Immature natural killer cell (primary cell): ENCODE measurements at regions not wholly inside any gene's neighbourhood (a gene's known extent, or its start where the extent isn't known, plus 50 kb on each side); places are given as distances from the start of the nearest gene placed in this dataset.
"Not testable (repeated sequence)": the region's sequence is repeated elsewhere in the genome, so short reads cannot be mapped to it uniquely, and the experiment has no call there.

Experiments
- DNase-seq, 3 donors: peaks; one replicate each; pipeline ENCODE4 v3.0.0; 2022; ENCODE audit warnings: mixed read lengths in 1 of 3
- H3K27ac Mint-ChIP-seq, 6 donors: one replicate each; pipeline ENCODE4 v1.8.0; 2020; ENCODE audit warnings: mixed read lengths in 6 of 6, mild to moderate bottlenecking in 5 of 6, inconsistent platforms in 4 of 6, moderate library complexity in 3 of 6
- H3K27me3 Mint-ChIP-seq, 3 donors: one replicate each; pipeline ENCODE4 v1.8.0; 2020 to 2021; ENCODE audit warnings: low read depth in 3 of 3, mild to moderate bottlenecking in 3 of 3, mixed read lengths in 3 of 3, moderate library complexity in 3 of 3, inconsistent platforms in 1 of 3
- H3K36me3 Mint-ChIP-seq, 3 donors: one replicate each; pipeline ENCODE4 v1.8.0; 2020; ENCODE audit warnings: mixed read lengths in 3 of 3, inconsistent platforms in 2 of 3, mild to moderate bottlenecking in 2 of 3
- H3K4me1 Mint-ChIP-seq, 2 donors: one replicate each; pipeline ENCODE4 v1.8.0; 2020; ENCODE audit warnings: inconsistent platforms in 2 of 2, mild to moderate bottlenecking in 2 of 2, mixed read lengths in 2 of 2, moderate library complexity in 1 of 2
- H3K4me3 Mint-ChIP-seq, 5 donors: one replicate each; pipeline ENCODE4 v1.8.0; 2020; ENCODE audit warnings: mild to moderate bottlenecking in 5 of 5, mixed read lengths in 5 of 5, inconsistent platforms in 3 of 5, moderate library complexity in 3 of 5
- H3K9me3 Mint-ChIP-seq, 6 donors: one replicate each; pipeline ENCODE4 v1.8.0; 2020; ENCODE audit warnings: mild to moderate bottlenecking in 6 of 6, mixed read lengths in 6 of 6, inconsistent platforms in 4 of 6, moderate library complexity in 3 of 6

GRCh38 chr3:144466114-144466513 lies 494.5 kb downstream of the DIPK2A start:
- H3K4me3 Mint-ChIP-seq = no peak overlapping the region
- no peak for DNase-seq
- H3K27ac Mint-ChIP-seq = no peak overlapping the region
- H3K9me3 Mint-ChIP-seq = peaks cover 0 to 2% (median 0%) of the 10 kb centered on the region in 6 donors
- no peaks in the 10 kb centered on the region for H3K4me1 Mint-ChIP-seq
- peaks cover 0 to 2% (median 0%) of the 10 kb centered on the region in 3 donors for H3K27me3 Mint-ChIP-seq
- no peaks in the 10 kb centered on the region for H3K36me3 Mint-ChIP-seq

DNA sequence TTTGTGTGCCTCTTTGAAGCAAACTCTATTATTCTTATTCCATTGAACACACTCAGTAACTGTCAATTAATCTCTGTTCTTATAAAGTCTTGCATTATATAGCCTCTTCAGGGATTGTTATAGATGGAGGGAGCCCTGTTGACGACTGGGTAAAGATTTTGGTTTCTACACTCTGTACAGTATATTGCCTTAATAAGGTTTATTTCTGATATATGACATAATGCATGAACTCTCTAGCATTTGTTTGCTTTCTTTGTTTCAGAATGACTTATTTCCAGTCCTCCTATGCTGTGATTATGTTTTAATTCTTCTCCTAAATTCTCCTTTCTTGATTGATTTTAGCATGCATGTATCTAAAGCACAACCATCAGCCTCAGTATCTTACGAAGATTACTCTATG lies 494.9 kb downstream of the DIPK2A start:
- Mint-ChIP-seq H3K36me3 (no peaks in the 10 kb centered on the region), H3K9me3 (peaks cover 0 to 2% (median 0%) of the 10 kb centered on the region in 6 donors), H3K27me3 (peaks cover 0 to 2% (median 2%) of the 10 kb centered on the region in 3 donors), H3K4me1 (no peaks in the 10 kb centered on the region), H3K4me3 (no peak overlapping the region), H3K27ac (no peak overlapping the region)
- no peak for DNase-seq

GRCh38 chr3:144470666-144471065 lies 499.0 kb downstream of the DIPK2A start:
- no peak for DNase-seq
- H3K36me3 Mint-ChIP-seq = no peaks in the 10 kb centered on the region
- no peak overlapping the region for H3K27ac Mint-ChIP-seq
- no peak overlapping the region for H3K4me3 Mint-ChIP-seq
- H3K27me3 Mint-ChIP-seq = peaks cover 0 to 4% (median 2%) of the 10 kb centered on the region in 3 donors
- no peaks in the 10 kb centered on the region for H3K4me1 Mint-ChIP-seq
- H3K9me3 Mint-ChIP-seq = peaks cover 0 to 4% (median 0%) of the 10 kb centered on the region in 6 donors

- Mint-ChIP-seq H3K9me3 (peaks cover 0 to 9% (median 3%) of the 10 kb centered on the region in 6 donors), H3K4me1 (no peaks in the 10 kb centered on the region), H3K36me3 (no peaks in the 10 kb centered on the region), H3K27me3 (peaks cover 0 to 2% (median 0%) of the 10 kb centered on the region in 3 donors), H3K4me3 (no peak overlapping the region), H3K27ac (no peak overlapping the region)
- no peak for DNase-seq
Observed at GRCh38 chr3:144477593-144477992, 506.0 kb downstream of the DIPK2A start.

DNA sequence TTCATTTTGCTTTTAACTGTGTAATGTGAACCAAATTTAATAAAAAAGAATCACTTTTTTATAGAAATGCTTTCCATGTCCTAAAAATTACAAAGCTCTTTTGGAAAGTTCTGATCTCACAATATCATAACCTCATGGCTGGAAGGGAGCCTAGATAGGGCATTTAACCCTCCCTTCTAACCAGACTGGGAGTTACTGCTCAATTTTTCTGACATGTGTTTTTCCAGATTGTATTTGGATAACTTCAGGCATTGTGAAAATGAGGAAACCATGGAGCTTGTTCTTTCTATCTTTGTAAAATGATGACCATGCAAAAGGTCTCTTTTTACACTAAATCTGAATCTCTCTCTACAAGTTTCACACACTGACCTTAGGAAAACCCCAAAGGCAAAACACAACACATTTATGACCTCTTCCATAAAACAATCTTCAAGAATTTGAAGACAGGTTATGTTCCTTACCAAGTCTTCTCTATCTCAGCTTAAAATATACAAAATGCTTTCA lies 508.8 kb downstream of the DIPK2A start:
- Mint-ChIP-seq H3K9me3 (peaks cover 0 to 9% (median 3%) of the 10 kb centered on the region in 6 donors), H3K27ac (no peak overlapping the region), H3K4me3 (no peak overlapping the region), H3K4me1 (no peaks in the 10 kb centered on the region), H3K36me3 (no peaks in the 10 kb centered on the region), H3K27me3 (peaks cover 0 to 2% (median 0%) of the 10 kb centered on the region in 3 donors)
- DNase-seq = no peak

GRCh38 chr3:144482876-144483275 lies 511.3 kb downstream of the DIPK2A start:
- Mint-ChIP-seq H3K36me3 (no peaks in the 10 kb centered on the region), H3K27ac (no peak overlapping the region), H3K4me3 (no peak overlapping the region), H3K4me1 (no peaks in the 10 kb centered on the region), H3K9me3 (peaks cover 0 to 9% (median 3%) of the 10 kb centered on the region in 6 donors), H3K27me3 (peaks cover 0 to 1% (median 0%) of the 10 kb centered on the region in 3 donors)
- DNase-seq = no peak

DNA sequence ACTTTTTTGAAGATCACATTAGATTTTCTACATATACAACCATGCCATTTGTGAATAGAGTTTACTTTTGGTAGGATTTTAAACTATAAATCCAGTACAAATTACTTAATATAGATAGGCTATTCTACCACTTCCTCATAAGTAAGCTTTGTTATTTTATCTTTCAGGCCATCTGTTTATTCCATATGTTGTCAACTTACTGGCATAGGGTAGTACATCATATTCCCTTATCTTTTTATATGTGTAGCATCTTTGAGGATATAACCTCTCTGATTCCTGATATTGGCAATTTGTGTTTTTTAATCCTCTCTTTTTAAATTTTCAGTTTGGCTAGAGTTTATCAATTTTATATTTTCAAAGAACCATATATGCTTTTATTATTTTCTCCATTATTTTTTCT lies 515.4 kb downstream of the DIPK2A start:
- Mint-ChIP-seq H3K4me1 (no peaks in the 10 kb centered on the region), H3K4me3 (no peak overlapping the region), H3K9me3 (peaks cover 0 to under 1% (median 0%) of the 10 kb centered on the region in 6 donors), H3K36me3 (no peaks in the 10 kb centered on the region), H3K27ac (no peak overlapping the region), H3K27me3 (peaks cover 0 to 1% (median 0%) of the 10 kb centered on the region in 3 donors)
- DNase-seq = no peak

DNA sequence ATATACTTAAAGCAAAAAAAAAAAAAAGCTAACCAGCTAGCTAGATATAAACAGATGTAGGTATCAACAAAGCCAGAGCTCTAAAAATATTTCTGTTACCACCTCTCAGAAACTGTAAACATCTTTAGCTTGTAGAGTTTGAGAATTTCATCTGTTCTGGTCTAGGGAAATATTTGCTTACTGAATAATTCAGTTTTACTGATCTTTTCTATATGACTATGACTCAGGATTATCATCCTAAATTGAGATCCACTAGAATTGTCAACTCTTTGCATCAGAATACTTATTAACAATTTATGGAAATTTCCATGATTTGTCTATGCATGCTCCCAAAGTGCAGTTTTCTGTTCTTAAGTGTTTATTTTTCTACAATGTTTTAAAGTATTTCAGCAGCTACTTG lies 517.3 kb downstream of the DIPK2A start:
- DNase-seq = no peak
- H3K27ac Mint-ChIP-seq = no peak overlapping the region
- H3K27me3 Mint-ChIP-seq = peaks cover 0 to 1% (median 0%) of the 10 kb centered on the region in 3 donors
- no peak overlapping the region for H3K4me3 Mint-ChIP-seq
- H3K9me3 Mint-ChIP-seq = peaks cover 0 to 1% (median under 1%) of the 10 kb centered on the region in 6 donors
- H3K4me1 Mint-ChIP-seq = no peaks in the 10 kb centered on the region
- H3K36me3 Mint-ChIP-seq = no peaks in the 10 kb centered on the region

DNA sequence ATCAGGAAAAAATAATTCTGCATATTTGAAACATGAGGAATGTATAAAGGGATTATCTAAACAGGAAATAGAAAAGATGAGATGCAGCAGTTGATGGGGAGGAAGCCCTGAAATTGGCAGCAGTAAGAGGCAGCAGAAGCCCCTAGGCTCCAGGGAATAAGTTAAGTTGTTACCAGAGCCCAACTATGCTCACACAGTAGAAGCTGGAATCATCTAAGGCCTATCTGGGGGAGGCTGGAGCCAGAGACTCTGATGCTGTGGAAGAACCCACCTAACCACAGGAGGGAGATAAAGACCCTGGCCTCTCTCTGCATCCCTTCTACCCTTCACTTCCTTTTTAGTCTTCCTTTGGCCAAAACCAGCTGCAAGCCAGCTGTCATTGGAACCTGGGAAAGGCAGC lies 519.7 kb downstream of the DIPK2A start:
- Mint-ChIP-seq H3K36me3 (no peaks in the 10 kb centered on the region), H3K4me3 (no peak overlapping the region), H3K9me3 (peaks cover 0 to 14% (median 3%) of the 10 kb centered on the region in 6 donors), H3K4me1 (no peaks in the 10 kb centered on the region), H3K27me3 (peaks cover 0 to 1% (median 1%) of the 10 kb centered on the region in 3 donors), H3K27ac (no peak overlapping the region)
- no peak for DNase-seq

- DNase-seq, H3K27ac Mint-ChIP-seq, H3K4me3 Mint-ChIP-seq, H3K36me3 Mint-ChIP-seq, H3K27me3 Mint-ChIP-seq, H3K4me1 Mint-ChIP-seq: not testable (repeated sequence)
- peaks cover 0 to 18% (median 5%) of the 10 kb centered on the region in 6 donors for H3K9me3 Mint-ChIP-seq
Observed at GRCh38 chr3:144494651-144495050, 523.0 kb downstream of the DIPK2A start.

DNA sequence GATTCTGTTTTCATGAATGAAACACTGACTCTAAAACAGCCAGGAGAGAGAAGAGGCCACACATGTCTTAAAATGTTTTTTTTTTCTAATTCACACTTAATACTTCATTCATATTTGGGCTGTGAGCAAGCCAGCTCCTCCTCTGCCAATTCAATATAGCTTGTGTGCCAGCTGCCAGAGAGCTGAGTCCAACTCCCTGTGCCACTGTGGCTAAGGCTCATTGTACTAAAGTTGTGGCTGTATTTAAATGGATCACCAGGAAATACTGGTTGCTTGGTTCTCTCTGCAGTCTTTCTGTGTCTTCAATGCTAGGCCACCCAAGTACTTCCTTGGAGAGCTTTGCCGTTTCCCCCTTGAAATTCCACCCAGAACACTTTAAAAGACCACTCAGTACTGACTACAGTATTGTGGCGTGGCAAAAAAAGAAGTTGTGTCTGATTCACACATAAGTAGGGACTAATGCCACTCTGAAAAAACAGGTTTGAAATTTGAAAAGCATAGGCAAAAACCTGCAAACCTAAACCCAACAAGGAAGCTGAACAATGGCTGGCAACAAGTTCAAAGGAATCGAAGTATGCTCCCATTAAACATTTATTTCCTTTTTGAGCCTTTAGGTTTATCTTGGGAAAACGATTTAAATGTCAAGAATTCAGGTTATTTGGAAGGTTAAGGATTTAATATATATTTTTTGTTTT lies 524.7 kb downstream of the DIPK2A start:
- Mint-ChIP-seq H3K4me1 (no peaks in the 10 kb centered on the region), H3K27me3 (peaks cover 0 to 2% (median 0%) of the 10 kb centered on the region in 3 donors), H3K27ac (no peak overlapping the region), H3K9me3 (peaks cover 0 to 18% (median 5%) of the 10 kb centered on the region in 6 donors), H3K36me3 (no peaks in the 10 kb centered on the region), H3K4me3 (no peak overlapping the region)
- no peak for DNase-seq

DNA sequence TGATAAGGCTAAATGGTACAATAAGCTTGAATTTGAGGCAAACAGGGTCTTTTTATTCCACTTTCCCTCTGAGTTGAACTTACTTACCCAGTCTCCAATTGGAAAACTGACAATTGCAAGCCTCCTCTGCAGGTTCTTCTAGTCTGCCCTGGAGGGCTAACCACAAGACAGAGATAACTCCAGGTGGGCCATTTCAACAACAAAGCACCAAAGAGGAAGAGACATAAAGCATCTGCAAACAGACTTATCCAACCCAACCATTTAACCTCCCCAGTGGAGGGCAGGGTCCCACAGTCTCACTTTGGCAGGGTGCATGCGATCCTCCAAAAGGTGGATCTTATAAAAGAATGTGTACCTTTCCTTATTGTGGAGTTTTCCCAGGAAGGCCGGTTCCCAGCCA lies 525.8 kb downstream of the DIPK2A start:
- H3K4me1 Mint-ChIP-seq = no peaks in the 10 kb centered on the region
- no peak overlapping the region for H3K27ac Mint-ChIP-seq
- no peaks in the 10 kb centered on the region for H3K36me3 Mint-ChIP-seq
- H3K9me3 Mint-ChIP-seq = peaks cover 0 to 18% (median 4%) of the 10 kb centered on the region in 6 donors
- H3K4me3 Mint-ChIP-seq = no peak overlapping the region
- H3K27me3 Mint-ChIP-seq = peaks cover 0 to 2% (median 2%) of the 10 kb centered on the region in 3 donors
- no peak for DNase-seq

DNA sequence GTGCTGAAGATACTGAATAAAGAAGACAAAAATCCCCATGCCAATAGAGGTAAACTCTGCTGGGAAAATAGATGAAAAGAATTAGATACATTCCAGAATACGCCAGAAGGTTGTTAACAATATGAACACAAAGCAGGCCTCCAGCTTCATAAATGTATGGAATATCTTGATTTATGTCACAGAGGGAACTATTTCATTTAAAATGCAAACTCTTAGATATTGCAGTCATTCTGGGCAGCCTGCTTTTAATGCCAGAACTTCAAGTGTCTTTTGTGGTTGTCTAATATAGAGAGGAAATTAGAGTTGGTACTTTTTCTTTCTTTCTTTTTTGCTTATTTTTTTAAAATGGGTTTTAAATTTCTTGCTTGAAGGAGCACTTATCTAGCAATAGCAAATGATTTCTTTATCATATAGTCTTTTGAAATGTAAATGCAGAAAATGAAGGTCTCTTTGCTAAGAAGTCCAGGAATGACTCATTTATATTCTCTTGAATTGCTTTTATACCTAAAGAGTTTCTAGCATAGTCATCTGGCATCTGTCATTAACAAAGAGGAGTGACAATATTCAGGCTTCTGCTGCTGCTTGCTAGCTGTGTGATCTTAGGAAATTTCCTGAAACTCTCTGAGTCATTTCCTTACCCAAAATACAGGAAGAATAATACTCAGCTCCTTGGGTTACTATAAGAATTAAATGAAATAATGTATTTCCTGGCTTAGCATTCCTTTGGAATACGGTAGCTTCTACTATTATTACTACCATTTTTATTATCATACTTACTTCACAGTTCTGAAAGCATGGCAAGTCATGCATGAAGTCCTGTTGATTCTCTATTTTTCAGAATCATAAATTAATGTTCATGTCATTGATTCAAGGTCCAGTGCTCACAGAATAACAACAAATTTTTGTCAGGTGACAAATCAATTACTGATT lies 527.6 kb downstream of the DIPK2A start:
- Mint-ChIP-seq H3K27me3 (peaks cover 0 to 2% (median 2%) of the 10 kb centered on the region in 3 donors), H3K9me3 (peaks cover 0 to 15% (median 4%) of the 10 kb centered on the region in 6 donors), H3K4me1 (no peaks in the 10 kb centered on the region), H3K27ac (no peak overlapping the region), H3K36me3 (no peaks in the 10 kb centered on the region), H3K4me3 (no peak overlapping the region)
- no peak for DNase-seq

DNA sequence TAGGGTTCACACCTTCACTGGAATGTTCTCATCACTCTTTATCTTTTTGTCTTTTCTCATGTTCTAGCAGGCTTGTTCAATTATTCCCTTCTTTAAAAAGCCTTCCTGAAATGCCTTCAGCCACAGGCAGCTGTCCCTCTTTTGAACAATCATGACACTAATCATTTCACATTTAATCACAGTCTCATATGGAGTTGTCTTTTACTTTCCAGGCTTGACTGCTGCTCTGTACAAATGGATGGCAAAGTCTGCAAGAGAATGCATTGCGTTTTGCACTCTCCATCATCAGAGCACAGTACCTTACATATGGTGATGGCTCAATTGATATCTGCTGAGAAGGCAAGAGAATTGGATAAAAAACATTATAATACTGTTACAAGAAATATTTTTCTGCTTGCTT lies 529.8 kb downstream of the DIPK2A start:
- H3K4me3 Mint-ChIP-seq = no peak overlapping the region
- H3K36me3 Mint-ChIP-seq = no peaks in the 10 kb centered on the region
- peaks cover 0 to 4% (median 2%) of the 10 kb centered on the region in 6 donors for H3K9me3 Mint-ChIP-seq
- H3K27ac Mint-ChIP-seq = no peak overlapping the region
- no peak for DNase-seq
- no peaks in the 10 kb centered on the region for H3K4me1 Mint-ChIP-seq
- H3K27me3 Mint-ChIP-seq = peaks cover 0 to 2% (median 0%) of the 10 kb centered on the region in 3 donors
